HEK293T (cell line): ENCODE measurements at regions not wholly inside any gene's neighbourhood (a gene's known extent, or its start where the extent isn't known, plus 50 kb on each side); places are given as distances from the start of the nearest gene placed in this dataset.

Source experiments
- ELF4 ChIP-seq: fragments of 450-650 bp; IDR thresholded peaks from 2 replicates; pipeline ENCODE4 v1.6.1; 2017; ENCODE audit warnings: antibody characterized with exemption
- FOXK2 ChIP-seq: fragments of 450-650 bp; IDR thresholded peaks from 2 replicates; pipeline ENCODE4 v1.6.1; 2016; ENCODE audit warnings: mild to moderate bottlenecking
- FOXM1 ChIP-seq: fragments of 450-650 bp; IDR thresholded peaks from 2 replicates; pipeline ENCODE4 v1.6.1; 2017; ENCODE audit warnings: mild to moderate bottlenecking, borderline replicate concordance
- HDGF ChIP-seq: fragments of 450-650 bp; IDR thresholded peaks from 2 replicates; pipeline ENCODE4 v1.6.1; 2017; ENCODE audit warnings: antibody characterized with exemption, borderline replicate concordance

GRCh38 chr11:23278121-23278520, 417.8 kb upstream of the CCDC179 start:
- no peak for TF ChIP-seq HDGF
- no peak for TF ChIP-seq ELF4
- no peak for TF ChIP-seq FOXK2
- TF ChIP-seq FOXM1 = no peak
